ENCODE measurements at regions not wholly inside any gene's neighbourhood (a gene's known extent, or its start where the extent isn't known, plus 50 kb on each side); places are given as distances from the start of the nearest gene placed in this dataset.

GRCh38 chr18:41320100-41320499, 634.9 kb upstream of the PIK3C3 start:
- no peaks in the 10 kb centered on the region for H4K20me1 ChIP-seq (ENCODE audit: control insufficient read depth, insufficient read depth, low read depth, low read length)
- no peaks in the 10 kb centered on the region for H3K27me3 ChIP-seq (ENCODE audit: control insufficient read depth, low read length)
- no peaks in the 10 kb centered on the region for H3K36me3 ChIP-seq (ENCODE audit: control insufficient read depth, low read length)

GRCh38 chr18:41315134-41315533, 639.9 kb upstream of the PIK3C3 start:
- no peak overlapping the region for H3K27ac ChIP-seq (ENCODE audit: low read depth, low read length)
- H3K27me3 ChIP-seq (ENCODE audit: control insufficient read depth, low read length) = no peaks in the 10 kb centered on the region
- no peaks in the 10 kb centered on the region for H3K36me3 ChIP-seq (ENCODE audit: control insufficient read depth, low read length)
- no peaks in the 10 kb centered on the region for H3K79me2 ChIP-seq (ENCODE audit: control insufficient read depth, low read length)
- H3K4me1 ChIP-seq (ENCODE audit: control insufficient read depth, low read length) = no peaks in the 10 kb centered on the region
- no peaks in the 10 kb centered on the region for H3K9me2 ChIP-seq (replicated peaks; ENCODE audit: control insufficient read depth, low read length)
- TF ChIP-seq EZH2phosphoT487 (IDR thresholded peaks at IDR 0.05; ENCODE audit: borderline replicate concordance, low read length) = no peak
- TF ChIP-seq CTCF (IDR thresholded peaks at IDR 0.05; ENCODE audit: low read depth, low read length, poor library complexity, severe bottlenecking) = no peak
- H3K4me2 ChIP-seq (ENCODE audit: low read length) = no peak overlapping the region
- no peaks in the 10 kb centered on the region for H3K9me3 ChIP-seq (ENCODE audit: control insufficient read depth, insufficient read depth, low read length)
- H3F3A ChIP-seq (ENCODE audit: control insufficient read depth, insufficient read depth) = no peaks in the 10 kb centered on the region
- no peaks in the 10 kb centered on the region for H4K20me1 ChIP-seq (ENCODE audit: control insufficient read depth, insufficient read depth, low read depth, low read length)
- no peak overlapping the region for H3K4me3 ChIP-seq (ENCODE audit: low read length)

More at GRCh38 chr18:41320100-41320499, 634.9 kb upstream of the PIK3C3 start:
- no peak overlapping the region for H3K27ac ChIP-seq (ENCODE audit: low read depth, low read length)
- no peak overlapping the region for H3K4me3 ChIP-seq (ENCODE audit: low read length)
- H3K9me3 ChIP-seq (ENCODE audit: control insufficient read depth, insufficient read depth, low read length) = no peaks in the 10 kb centered on the region
- H3K4me1 ChIP-seq (ENCODE audit: control insufficient read depth, low read length) = no peaks in the 10 kb centered on the region
- TF ChIP-seq CTCF (IDR thresholded peaks at IDR 0.05; ENCODE audit: low read depth, low read length, poor library complexity, severe bottlenecking) = no peak
- H3K9me2 ChIP-seq (replicated peaks; ENCODE audit: control insufficient read depth, low read length) = no peaks in the 10 kb centered on the region
- no peaks in the 10 kb centered on the region for H3F3A ChIP-seq (ENCODE audit: control insufficient read depth, insufficient read depth)
- H3K79me2 ChIP-seq (ENCODE audit: control insufficient read depth, low read length) = no peaks in the 10 kb centered on the region
- H3K4me2 ChIP-seq (ENCODE audit: low read length) = no peak overlapping the region

- H3K4me3 ChIP-seq (ENCODE audit: low read length) = no peak overlapping the region
- no peak overlapping the region for H3K27ac ChIP-seq (ENCODE audit: low read depth, low read length)
- H3K79me2 ChIP-seq (ENCODE audit: control insufficient read depth, low read length) = no peaks in the 10 kb centered on the region
- H3K4me2 ChIP-seq (ENCODE audit: low read length) = no peak overlapping the region
- no peak for TF ChIP-seq EZH2phosphoT487 (IDR thresholded peaks at IDR 0.05; ENCODE audit: borderline replicate concordance, low read length)
- no peak for TF ChIP-seq CTCF (IDR thresholded peaks at IDR 0.05; ENCODE audit: low read depth, low read length, poor library complexity, severe bottlenecking)
- no peaks in the 10 kb centered on the region for H3K4me1 ChIP-seq (ENCODE audit: control insufficient read depth, low read length)
- no peaks in the 10 kb centered on the region for H3K9me3 ChIP-seq (ENCODE audit: control insufficient read depth, insufficient read depth, low read length)
- H4K20me1 ChIP-seq (ENCODE audit: control insufficient read depth, insufficient read depth, low read depth, low read length) = no peaks in the 10 kb centered on the region
- no peaks in the 10 kb centered on the region for H3K9me2 ChIP-seq (replicated peaks; ENCODE audit: control insufficient read depth, low read length)
- H3F3A ChIP-seq (ENCODE audit: control insufficient read depth, insufficient read depth) = no peaks in the 10 kb centered on the region
- no peaks in the 10 kb centered on the region for H3K27me3 ChIP-seq (ENCODE audit: control insufficient read depth, low read length)
- no peaks in the 10 kb centered on the region for H3K36me3 ChIP-seq (ENCODE audit: control insufficient read depth, low read length)
Measured at GRCh38 chr18:41311571-41312547, 643.2 kb upstream of the PIK3C3 start.

All from DOHH2 (cell line).